Astrocyte (in vitro differentiated cells and primary cell): ENCODE measurements at regions not wholly inside any gene's neighbourhood (a gene's known extent, or its start where the extent isn't known, plus 50 kb on each side); places are given as distances from the start of the nearest gene placed in this dataset.

ENCODE experiments used
- DNase-seq: peaks from one replicate; pipeline ENCODE4 v3.0.0-alpha.2; 2010; ENCODE audit warnings: low read depth
- FAIRE-seq: peaks from 2 replicates; lab custom pipeline; 2011; peaks lifted over from hg19 to GRCh38; lab: Jason Lieb, UNC
- H2AFZ ChIP-seq: 2 replicates; pipeline ENCODE4 v1.6.0; 2012; ENCODE audit warnings: low read depth, low read length, inconsistent platforms
- H3K27ac ChIP-seq: 2 replicates; pipeline ENCODE4 v1.5.1; 2011; ENCODE audit warnings: low read depth, low read length, inconsistent platforms
- H3K27me3 ChIP-seq: 2 replicates; pipeline ENCODE4 v1.6.0; 2011; ENCODE audit warnings: low read length, inconsistent platforms; ENCODE audit not compliant: insufficient read depth
- H3K36me3 ChIP-seq: 2 replicates; pipeline ENCODE4 v1.5.1; 2011; ENCODE audit warnings: low read length, inconsistent platforms; ENCODE audit not compliant: insufficient read depth
- H3K4me1 ChIP-seq: 2 replicates; pipeline ENCODE4 v1.5.1; 2011; ENCODE audit warnings: low read length, inconsistent platforms; ENCODE audit not compliant: insufficient read depth
- H3K4me2 ChIP-seq: 2 replicates; pipeline ENCODE4 v1.6.0; 2012; ENCODE audit warnings: low read length, inconsistent platforms
- H3K4me3 ChIP-seq: 2 replicates; pipeline ENCODE4 v1.5.1; 2011; ENCODE audit warnings: low read depth, mild to moderate bottlenecking, low read length, inconsistent platforms; ENCODE audit not compliant: insufficient read depth
- H3K79me2 ChIP-seq: 2 replicates; pipeline ENCODE4 v1.6.0; 2012; ENCODE audit warnings: mild to moderate bottlenecking, low read length, inconsistent platforms; ENCODE audit not compliant: insufficient read depth
- H3K9ac ChIP-seq: 2 replicates; pipeline ENCODE4 v1.6.0; 2012; ENCODE audit warnings: mild to moderate bottlenecking, low read length, inconsistent platforms
- H3K9me3 ChIP-seq: 2 replicates; pipeline ENCODE4 v1.5.1; 2012; ENCODE audit warnings: low read depth, mild to moderate bottlenecking, low read length, inconsistent platforms; ENCODE audit not compliant: insufficient read depth
- H4K20me1 ChIP-seq: 2 replicates; pipeline ENCODE4 v1.6.0; 2012; ENCODE audit warnings: low read length, inconsistent platforms; ENCODE audit not compliant: insufficient read depth
- H3K27ac Mint-ChIP-seq: one replicate; pipeline ENCODE4 v1.8.0; 2021; ENCODE audit warnings: mild to moderate bottlenecking, mixed read lengths; ENCODE audit not compliant: unreplicated experiment
- H3K27me3 Mint-ChIP-seq: one replicate; pipeline ENCODE4 v1.8.0; 2021; ENCODE audit warnings: low read depth, mixed read lengths; ENCODE audit not compliant: unreplicated experiment
- H3K36me3 Mint-ChIP-seq: one replicate; pipeline ENCODE4 v1.8.0; 2021; ENCODE audit warnings: low read depth, mixed read lengths; ENCODE audit not compliant: unreplicated experiment
- H3K4me1 Mint-ChIP-seq: one replicate; pipeline ENCODE4 v1.8.0; 2021; ENCODE audit warnings: low read depth, mixed read lengths; ENCODE audit not compliant: unreplicated experiment
- H3K4me3 Mint-ChIP-seq: one replicate; pipeline ENCODE4 v1.8.0; 2021; ENCODE audit warnings: mild to moderate bottlenecking, moderate library complexity, mixed read lengths; ENCODE audit not compliant: unreplicated experiment
- H3K9me3 Mint-ChIP-seq: one replicate; pipeline ENCODE4 v1.8.0; 2021; ENCODE audit warnings: mild to moderate bottlenecking, mixed read lengths; ENCODE audit not compliant: unreplicated experiment
- CTCF ChIP-seq: IDR thresholded peaks from 2 replicates; pipeline ENCODE4 v1.5.1; 2011; ENCODE audit warnings: low read depth, mild to moderate bottlenecking, inconsistent platforms, low read length, moderate library complexity; ENCODE audit not compliant: insufficient read depth
- EZH2 ChIP-seq: IDR thresholded peaks from 2 replicates; pipeline ENCODE4 v1.6.1; 2012; ENCODE audit warnings: mild to moderate bottlenecking, low read length, inconsistent platforms; ENCODE audit not compliant: insufficient read depth

- no peak for FAIRE-seq
Observed at GRCh38 chr1:18004278-18004677, 103.3 kb upstream of the IGSF21 start.

GRCh38 chr1:18005238-18005637, 102.4 kb upstream of the IGSF21 start:
- Histone ChIP-seq H4K20me1 (no peaks in the 10 kb centered on the region), H3K9ac (no peak overlapping the region), H3K79me2 (no peaks in the 10 kb centered on the region), H3K27ac (no peak overlapping the region), H3K9me3 (no peaks in the 10 kb centered on the region), H2AFZ (no peak overlapping the region), H3K4me2 (no peak overlapping the region), H3K36me3 (no peaks in the 10 kb centered on the region), H3K4me3 (no peak overlapping the region), H3K4me1 (no peaks in the 10 kb centered on the region), H3K27me3 (no peaks in the 10 kb centered on the region)
- TF ChIP-seq EZH2 (no peak), CTCF (no peak)
- Mint-ChIP-seq H3K27me3 (peaks cover 62% of the 10 kb centered on the region), H3K27ac (no peak overlapping the region), H3K36me3 (no peaks in the 10 kb centered on the region), H3K4me3 (no peak overlapping the region), H3K9me3 (no peaks in the 10 kb centered on the region), H3K4me1 (no peaks in the 10 kb centered on the region)
- no peak for DNase-seq
- no peak for FAIRE-seq

More at GRCh38 chr1:18004278-18004677, 103.3 kb upstream of the IGSF21 start:
- Histone ChIP-seq H3K36me3 (no peaks in the 10 kb centered on the region), H3K9me3 (no peaks in the 10 kb centered on the region), H3K79me2 (no peaks in the 10 kb centered on the region), H2AFZ (no peak overlapping the region), H3K4me1 (no peaks in the 10 kb centered on the region), H4K20me1 (no peaks in the 10 kb centered on the region), H3K4me2 (no peak overlapping the region), H3K27ac (no peak overlapping the region), H3K9ac (no peak overlapping the region), H3K27me3 (no peaks in the 10 kb centered on the region), H3K4me3 (no peak overlapping the region)
- no peak overlapping the region for H3K27ac Mint-ChIP-seq
- DNase-seq: no peak
- no peaks in the 10 kb centered on the region for H3K36me3 Mint-ChIP-seq
- no peaks in the 10 kb centered on the region for H3K9me3 Mint-ChIP-seq
- H3K4me3 Mint-ChIP-seq: no peak overlapping the region
- no peak for TF ChIP-seq EZH2
- TF ChIP-seq CTCF: no peak
- H3K4me1 Mint-ChIP-seq: no peaks in the 10 kb centered on the region
- H3K27me3 Mint-ChIP-seq: peaks cover 59% of the 10 kb centered on the region

GRCh38 chr1:18007391-18008041, 100.1 kb upstream of the IGSF21 start:
- FAIRE-seq (no peak), DNase-seq (no peak)
- TF ChIP-seq CTCF (no peak), EZH2 (no peak)
- no peaks in the 10 kb centered on the region for H3K9me3 Mint-ChIP-seq
- no peak overlapping the region for H3K9ac ChIP-seq
- no peak overlapping the region for H2AFZ ChIP-seq
- H3K4me1 ChIP-seq: no peaks in the 10 kb centered on the region
- H3K4me1 Mint-ChIP-seq: no peaks in the 10 kb centered on the region
- no peak overlapping the region for H3K4me3 ChIP-seq
- H3K36me3 Mint-ChIP-seq: no peaks in the 10 kb centered on the region
- H3K4me3 Mint-ChIP-seq: no peak overlapping the region
- H3K79me2 ChIP-seq: no peaks in the 10 kb centered on the region
- H3K27ac Mint-ChIP-seq: no peak overlapping the region
- H3K27me3 ChIP-seq: no peaks in the 10 kb centered on the region
- H3K9me3 ChIP-seq: no peaks in the 10 kb centered on the region
- H3K36me3 ChIP-seq: no peaks in the 10 kb centered on the region
- peaks cover 56% of the 10 kb centered on the region for H3K27me3 Mint-ChIP-seq
- H4K20me1 ChIP-seq: no peaks in the 10 kb centered on the region
- H3K27ac ChIP-seq: no peak overlapping the region
- H3K4me2 ChIP-seq: no peak overlapping the region
